ENCODE measurements at regions not wholly inside any gene's neighbourhood (a gene's known extent, or its start where the extent isn't known, plus 50 kb on each side); places are given as distances from the start of the nearest gene placed in this dataset.

GRCh38 chr6:41467627-41468404 lies 78.4 kb upstream of the FOXP4 start:
- in situ Hi-C loops (cut with MboI; ENCODE audit: low sequenced_read_pairs): loop anchor here (25.0 kb wide), 1 partner anchor 94 kb away; no protein-coding TSS in a partner anchor

GRCh38 chr6:41469156-41470028 lies 76.8 kb upstream of the FOXP4 start:
- in situ Hi-C loops (cut with MboI; ENCODE audit: low sequenced_read_pairs): loop anchor here (25.0 kb wide), 1 partner anchor 93 kb away; no protein-coding TSS in a partner anchor

DNA sequence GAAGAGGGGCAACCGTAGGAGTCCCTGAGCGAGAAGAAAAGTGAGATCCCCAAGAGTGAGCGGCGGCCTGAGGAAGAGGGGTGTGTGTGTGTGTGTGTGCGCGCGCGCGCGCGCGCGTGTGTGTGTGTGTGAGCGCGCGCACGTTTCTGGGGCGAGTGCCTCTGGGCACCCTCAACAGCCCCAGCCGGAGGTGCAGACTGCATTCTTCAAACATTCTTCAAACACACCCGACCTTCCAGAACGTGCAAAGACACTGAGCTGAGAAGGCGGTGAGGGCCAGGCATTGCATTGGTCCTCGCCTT lies 76.2 kb upstream of the FOXP4 start:
- in situ Hi-C loops (cut with MboI; ENCODE audit: low sequenced_read_pairs): loop anchor here (25.0 kb wide), 1 partner anchor 92 kb away; no protein-coding TSS in a partner anchor

DNA sequence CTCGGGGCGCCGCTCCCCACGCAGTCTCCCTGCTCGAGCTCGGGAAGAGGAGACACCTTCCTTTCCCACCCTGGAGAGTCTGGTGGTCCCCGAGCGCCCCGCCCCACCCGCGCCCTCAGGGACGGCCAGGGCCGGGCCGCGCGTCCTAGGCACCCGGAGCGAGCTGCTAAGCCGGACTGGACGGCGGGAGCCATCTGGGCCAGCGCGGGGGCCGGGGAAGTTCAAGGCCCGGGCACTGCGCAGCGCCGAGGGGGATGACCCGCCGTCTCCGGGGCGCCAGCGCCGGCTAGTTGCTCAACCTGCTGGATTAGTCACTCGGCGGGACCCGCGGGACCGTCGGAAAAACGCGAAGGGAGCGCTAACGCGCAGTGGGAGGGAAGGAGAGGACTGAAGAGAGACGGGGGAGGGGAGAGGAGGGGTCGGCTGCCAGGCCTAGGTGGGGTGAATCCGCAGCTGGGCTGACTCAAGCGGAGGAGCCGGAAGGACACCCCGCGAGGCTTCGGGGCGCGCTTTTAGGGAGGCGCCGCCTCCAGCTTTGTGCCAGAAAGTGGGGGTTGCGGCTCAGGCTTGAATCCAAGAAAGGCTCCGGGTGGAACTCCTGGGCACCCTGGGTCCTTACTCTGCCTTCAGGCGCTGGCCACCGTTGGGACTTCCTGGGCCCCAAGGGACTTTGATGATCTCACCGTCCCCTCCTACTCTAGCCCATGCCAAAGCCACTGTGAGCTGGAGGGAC lies 75.7 kb upstream of the FOXP4 start:
- in situ Hi-C loops (cut with MboI; ENCODE audit: low sequenced_read_pairs): loop anchor here (25.0 kb wide), 1 partner anchor 92 kb away; no protein-coding TSS in a partner anchor

DNA sequence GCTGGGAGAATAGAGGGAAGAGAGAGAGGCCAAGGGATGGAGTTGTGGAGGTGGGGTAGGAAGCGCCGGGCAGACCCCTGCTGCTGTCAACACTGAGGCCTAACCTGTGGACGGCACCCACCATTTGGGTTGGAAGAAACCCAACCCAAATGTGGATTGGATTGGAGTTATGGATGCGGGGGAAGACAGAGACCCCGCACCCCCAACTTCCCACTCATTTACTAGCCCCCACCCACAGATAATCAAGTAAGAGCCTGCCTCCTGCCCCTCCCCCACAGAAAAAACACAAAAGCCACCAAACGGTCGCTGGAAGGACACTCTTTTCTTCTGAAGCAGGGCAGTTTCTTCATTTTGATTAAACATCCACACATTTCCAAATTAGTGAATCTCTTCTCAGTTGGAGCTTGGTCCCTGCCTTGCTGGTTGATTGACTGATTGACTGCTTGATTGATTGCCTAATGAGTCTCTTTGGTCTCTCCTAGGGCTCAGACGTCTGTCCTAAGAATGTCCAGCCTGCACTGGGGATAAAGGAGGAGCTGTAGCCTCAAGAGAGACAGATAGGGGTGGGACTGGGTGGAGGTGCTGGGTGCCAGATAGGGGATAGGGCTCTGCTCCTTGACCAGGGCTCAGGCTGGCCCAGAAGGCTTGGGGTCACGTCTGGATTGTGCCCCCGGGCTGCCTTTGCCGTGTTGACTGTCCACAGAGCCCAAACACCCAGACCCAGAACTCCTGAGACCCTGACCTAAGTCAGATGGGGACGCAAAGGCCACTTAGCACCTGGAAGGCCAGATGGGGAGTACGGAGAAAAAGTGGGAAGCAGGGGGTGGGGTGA lies 74.9 kb upstream of the FOXP4 start:
- in situ Hi-C loops (cut with MboI; ENCODE audit: low sequenced_read_pairs): loop anchor here (25.0 kb wide), 1 partner anchor 91 kb away; no protein-coding TSS in a partner anchor

- in situ Hi-C loops (cut with MboI; ENCODE audit: low sequenced_read_pairs): loop anchor here (25.0 kb wide), 1 partner anchor 88 kb away; no protein-coding TSS in a partner anchor
Measured at GRCh38 chr6:41474213-41474933, 71.8 kb upstream of the FOXP4 start.

GRCh38 chr6:41475164-41475563 lies 71.0 kb upstream of the FOXP4 start:
- in situ Hi-C loops (cut with MboI; ENCODE audit: low sequenced_read_pairs): no loop called here

DNA sequence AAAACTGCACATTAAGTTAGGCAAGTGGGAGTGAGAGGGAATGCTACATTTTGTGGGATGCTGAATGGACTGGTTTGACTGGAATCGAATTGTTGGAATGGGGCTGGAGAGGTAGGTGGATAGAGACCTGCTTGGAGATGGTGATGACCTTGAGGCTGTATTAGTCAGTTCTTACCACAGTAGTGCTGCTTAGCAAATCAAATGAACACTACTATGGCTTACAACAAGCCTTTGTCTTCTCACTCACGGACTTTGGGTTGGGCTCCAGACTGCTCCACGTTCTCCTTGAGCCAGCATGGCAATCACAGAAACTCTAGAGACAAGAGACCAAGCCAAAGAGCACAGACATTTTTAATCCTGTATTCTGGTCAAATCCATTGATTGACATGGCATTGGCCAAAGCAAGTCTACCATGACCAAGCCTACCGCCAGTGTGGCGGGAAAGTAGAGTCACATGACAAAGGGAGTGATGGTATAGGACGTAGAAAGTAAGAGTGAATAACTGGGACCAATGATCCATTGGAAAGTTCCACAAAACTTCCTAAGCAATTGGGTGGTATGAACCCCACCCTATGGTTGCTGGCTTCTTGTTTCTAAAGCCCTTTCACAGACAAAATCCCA lies 70.3 kb upstream of the FOXP4 start:
- in situ Hi-C loops (cut with MboI; ENCODE audit: low sequenced_read_pairs): no loop called here

DNA sequence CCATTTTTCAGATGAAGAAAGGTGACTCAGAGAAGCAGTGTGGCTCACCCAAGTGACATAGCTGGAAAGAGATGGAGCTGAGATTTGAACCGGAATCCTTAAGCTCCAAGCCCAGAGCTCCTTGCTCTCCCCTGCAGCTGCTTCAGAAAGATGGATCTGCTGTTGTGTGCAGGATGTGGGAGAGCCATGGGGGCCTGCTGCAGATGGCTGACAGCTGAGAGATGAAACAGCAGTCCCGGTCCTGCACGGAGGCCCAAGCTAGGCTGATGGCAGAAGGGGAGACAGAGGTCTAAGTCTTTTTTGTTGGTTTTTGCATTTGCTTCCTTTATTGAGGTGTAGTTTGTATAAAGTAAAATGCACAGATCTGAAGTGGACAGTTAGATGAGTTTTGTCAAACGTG lies 69.8 kb upstream of the FOXP4 start:
- in situ Hi-C loops (cut with MboI; ENCODE audit: low sequenced_read_pairs): no loop called here

GRCh38 chr6:41477572-41477971 lies 68.6 kb upstream of the FOXP4 start:
- in situ Hi-C loops (cut with MboI; ENCODE audit: low sequenced_read_pairs): no loop called here

DNA sequence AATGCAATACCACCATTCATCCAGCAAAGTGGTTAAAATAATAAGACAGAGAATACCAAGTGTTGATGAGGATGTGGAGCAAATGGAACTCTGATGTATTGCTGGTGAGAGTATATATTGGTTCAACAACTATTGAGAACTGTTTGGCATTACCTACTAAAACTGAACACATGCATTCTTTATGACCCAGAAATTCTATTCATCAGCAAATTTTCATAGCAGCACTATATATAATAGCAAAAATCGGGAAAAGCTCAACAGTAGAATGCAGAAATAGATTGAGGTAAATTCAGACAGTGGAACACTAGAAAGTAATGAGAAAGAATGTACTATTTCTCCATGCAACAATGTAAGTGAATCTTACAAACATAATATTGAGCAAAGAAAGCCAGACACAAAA lies 62.2 kb upstream of the FOXP4 start:
- in situ Hi-C loops (cut with MboI; ENCODE audit: low sequenced_read_pairs): no loop called here

- in situ Hi-C loops (cut with MboI; ENCODE audit: low sequenced_read_pairs): no loop called here
Measured at GRCh38 chr6:41487860-41488432, 58.2 kb upstream of the FOXP4 start.

DNA sequence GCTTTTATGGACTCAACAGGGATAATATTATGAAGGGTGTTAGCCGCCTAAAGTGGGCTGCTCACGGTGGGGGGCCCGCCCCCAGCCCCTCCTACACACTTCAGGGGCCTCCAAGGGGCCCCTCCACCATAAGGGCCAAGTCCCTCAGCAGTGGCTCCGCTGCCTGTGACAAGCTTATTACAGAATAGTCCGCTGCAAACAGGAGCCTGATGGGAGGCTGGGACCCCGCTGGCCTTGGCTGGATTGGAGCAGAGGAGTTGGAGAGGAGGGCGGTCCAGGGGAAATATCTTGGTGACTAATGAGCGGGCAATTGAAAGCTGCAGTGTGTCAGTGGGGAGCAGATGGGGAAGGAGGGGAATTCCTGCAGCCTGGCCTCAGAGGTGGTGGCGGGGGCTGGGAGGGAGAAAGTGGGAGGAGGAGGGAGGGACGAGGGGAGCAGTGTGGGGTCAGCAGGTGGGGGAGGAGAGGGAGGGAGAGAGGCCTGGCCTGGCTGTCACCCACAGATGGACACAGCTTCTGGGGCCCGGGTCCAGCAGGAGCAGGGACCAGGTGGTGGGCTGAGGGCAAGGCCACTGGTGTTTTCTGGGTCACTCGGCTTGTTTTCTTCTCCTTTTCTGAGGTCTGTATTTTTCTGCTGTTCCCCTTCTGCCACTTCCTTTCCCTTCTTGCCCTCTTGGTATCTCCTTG lies 57.6 kb upstream of the FOXP4 start:
- in situ Hi-C loops (cut with MboI; ENCODE audit: low sequenced_read_pairs): no loop called here

- in situ Hi-C loops (cut with MboI; ENCODE audit: low sequenced_read_pairs): no loop called here
Measured at GRCh38 chr6:41489120-41489851, 56.9 kb upstream of the FOXP4 start.

DNA sequence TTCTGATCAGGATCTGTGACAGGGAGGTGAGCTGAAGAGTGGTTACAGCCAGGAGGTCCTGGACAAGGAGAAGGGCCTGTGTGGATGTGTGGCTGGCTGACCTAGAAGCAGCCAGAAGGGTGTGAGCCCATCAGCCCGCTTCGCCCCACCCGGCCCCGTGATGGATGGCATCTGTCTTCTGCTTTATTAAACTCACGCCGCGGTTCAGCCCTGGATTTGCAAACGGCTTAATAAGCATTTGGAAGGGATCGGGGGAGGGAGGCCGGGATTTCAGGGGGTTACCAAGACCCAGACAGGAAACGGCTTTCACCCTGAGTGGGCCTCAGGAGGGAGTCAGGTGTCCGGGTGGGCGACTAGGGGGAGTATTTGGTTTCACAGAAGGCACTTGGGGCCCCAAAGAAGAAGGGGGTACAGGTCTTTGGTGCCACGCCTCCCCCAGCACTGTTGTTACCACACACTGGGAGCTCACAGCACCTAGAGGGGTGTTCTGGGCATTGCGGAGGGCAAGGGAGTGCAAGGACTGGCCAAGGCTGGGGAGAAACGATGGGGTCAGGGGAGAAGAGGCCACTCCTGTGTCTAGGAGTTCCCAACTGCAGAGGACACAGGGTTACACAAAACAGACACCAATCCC lies 53.8 kb upstream of the FOXP4 start:
- in situ Hi-C loops (cut with MboI; ENCODE audit: low sequenced_read_pairs): no loop called here

- in situ Hi-C loops (cut with MboI; ENCODE audit: low sequenced_read_pairs): no loop called here
Measured at GRCh38 chr6:41494212-41495110, 51.7 kb upstream of the FOXP4 start.
